NCI-H2081 treated with DMSO at 0.1 percent for 48 hours (cell line): ENCODE measurements at regions not wholly inside any gene's neighbourhood (a gene's known extent, or its start where the extent isn't known, plus 50 kb on each side); places are given as distances from the start of the nearest gene placed in this dataset.
"Not testable (repeated sequence)": the region's sequence is repeated elsewhere in the genome, so short reads cannot be mapped to it uniquely, and the experiment has no call there.

ENCODE experiments used
- DNase-seq: peaks from one replicate; lab custom pipeline; 2025; lab: John Stamatoyannopoulos, UW

- no peak for DNase-seq
Observed at GRCh38 chr13:64540976-64541375, 2689.2 kb downstream of the PCDH9 start.

- no peak for DNase-seq
Observed at GRCh38 chr13:64540468-64540867, 2689.7 kb downstream of the PCDH9 start.

GRCh38 chr13:64538711-64539110, 2691.4 kb downstream of the PCDH9 start:
- no peak for DNase-seq

GRCh38 chr13:64534302-64534701, 2695.8 kb downstream of the PCDH9 start:
- no peak for DNase-seq

GRCh38 chr13:64531400-64531799, 2698.7 kb downstream of the PCDH9 start:
- DNase-seq = no peak

- DNase-seq = no peak
Observed at GRCh38 chr13:64529874-64530485, 2700.2 kb downstream of the PCDH9 start.

- no peak for DNase-seq
Observed at GRCh38 chr13:64528838-64529237, 2701.3 kb downstream of the PCDH9 start.

- DNase-seq = no peak
Observed at GRCh38 chr13:64527561-64527960, 2702.6 kb downstream of the PCDH9 start.

GRCh38 chr13:64525687-64526086, 2704.4 kb downstream of the PCDH9 start:
- DNase-seq = no peak

GRCh38 chr13:64510747-64511146, 2719.4 kb downstream of the PCDH9 start:
- DNase-seq = no peak

GRCh38 chr13:64506246-64506645, 2723.9 kb downstream of the PCDH9 start:
- no peak for DNase-seq

GRCh38 chr13:64505336-64505910, 2724.7 kb downstream of the PCDH9 start:
- no peak for DNase-seq

GRCh38 chr13:64488731-64489130, 2741.4 kb downstream of the PCDH9 start:
- DNase-seq = no peak

- no peak for DNase-seq
Observed at GRCh38 chr13:64482373-64482772, 2747.8 kb downstream of the PCDH9 start.

GRCh38 chr13:64480672-64481071, 2749.5 kb downstream of the PCDH9 start:
- no peak for DNase-seq

- DNase-seq = no peak
Observed at GRCh38 chr13:64480211-64480610, 2749.9 kb downstream of the PCDH9 start.

- DNase-seq = no peak
Observed at GRCh38 chr13:64477146-64477545, 2753.0 kb downstream of the PCDH9 start.

GRCh38 chr13:64476041-64476568, 2754.0 kb downstream of the PCDH9 start:
- DNase-seq = not testable (repeated sequence)

GRCh38 chr13:64471916-64472315, 2758.2 kb downstream of the PCDH9 start:
- DNase-seq = peak; percentile 19

GRCh38 chr13:64470751-64471150, 2759.4 kb downstream of the PCDH9 start:
- DNase-seq = no peak

GRCh38 chr13:64459778-64460177, 2770.4 kb downstream of the PCDH9 start:
- no peak for DNase-seq

GRCh38 chr13:64457976-64458375, 2772.2 kb downstream of the PCDH9 start:
- no peak for DNase-seq

GRCh38 chr13:64455124-64455523, 2775.0 kb downstream of the PCDH9 start:
- no peak for DNase-seq

GRCh38 chr13:64453831-64454230, 2776.3 kb downstream of the PCDH9 start:
- DNase-seq = no peak
